ENCODE measurements at regions not wholly inside any gene's neighbourhood (a gene's known extent, or its start where the extent isn't known, plus 50 kb on each side); places are given as distances from the start of the nearest gene placed in this dataset.

GRCh38 chr10:120145107-120145506 lies 252.6 kb downstream of the SEC23IP start (continued):
- TF ChIP-seq TFAP4 (CRISPR knock-in tag; IDR thresholded peaks at IDR 0.05; ENCODE audit: borderline replicate concordance) = peak; percentile 83
- TF ChIP-seq KAT2B (IDR thresholded peaks at IDR 0.05; ENCODE audit: low read depth, low read length) = no peak
- TF ChIP-seq PRDM10 (IDR thresholded peaks at IDR 0.05; ENCODE audit: partially characterized antibody) = no peak
- TF ChIP-seq ZNF445 (CRISPR knock-in tag; IDR thresholded peaks at IDR 0.05; ENCODE audit: low read depth) = no peak
- TF ChIP-seq MTA3 (IDR thresholded peaks at IDR 0.05; ENCODE audit: borderline replicate concordance) = no peak
- TF ChIP-seq FOXO4 (CRISPR knock-in tag; IDR thresholded peaks at IDR 0.05) = no peak
- TF ChIP-seq FOS (IDR thresholded peaks at IDR 0.05; ENCODE audit: extremely low read depth, insufficient read length) = no peak
- no peak for TF ChIP-seq PRMT5 (CRISPR knock-in tag; IDR thresholded peaks at IDR 0.05)
- TF ChIP-seq PHB2 (IDR thresholded peaks at IDR 0.05; ENCODE audit: low read depth) = peak; percentile 81
- peak; percentile 88 to 92 for TF ChIP-seq KDM1A (IDR thresholded peaks at IDR 0.05)
- peak in 1 of 2 experiments; percentile 78; a peak in 2 of 4 replicates for TF ChIP-seq TEAD1 (CRISPR knock-in tag; IDR thresholded peaks at IDR 0.05)
- peak; percentile 88; the same call in 1 of the 2 replicates for TF ChIP-seq ZNF197 (CRISPR knock-in tag; IDR thresholded peaks at IDR 0.05; ENCODE audit: low read depth)
- peak; percentile 54; the same call in 1 of the 2 replicates for TF ChIP-seq MTA1 (IDR thresholded peaks at IDR 0.05; ENCODE audit: borderline replicate concordance)
- TF ChIP-seq CHCHD3 (CRISPR knock-in tag; IDR thresholded peaks at IDR 0.05) = no peak
- TF ChIP-seq ELF4 (CRISPR knock-in tag; IDR thresholded peaks at IDR 0.05) = no peak
- TF ChIP-seq ZNF121 (CRISPR knock-in tag; conservative IDR thresholded peaks at IDR 0.05) = no peak
- TF ChIP-seq MAFG (tag; conservative IDR thresholded peaks at IDR 0.05) = no peak
- TF ChIP-seq ATF2 (CRISPR knock-in tag; IDR thresholded peaks at IDR 0.05) = no peak
- peak; percentile 55; the same call in 1 of the 2 replicates for TF ChIP-seq GATA2 (CRISPR knock-in tag; IDR thresholded peaks at IDR 0.05)
- peak; percentile 98 for TF ChIP-seq TAL1 (IDR thresholded peaks at IDR 0.05)
